OCI-LY7 (cell line): ENCODE measurements at regions not wholly inside any gene's neighbourhood (a gene's known extent, or its start where the extent isn't known, plus 50 kb on each side); places are given as distances from the start of the nearest gene placed in this dataset.

Source experiments
- BruUV-seq: library from RNA; stranded (reverse); fragments of 400-500 nt; replicated peaks from 2 replicates; lab custom pipeline; 2021; lab: Mats Ljungman, UMichigan
- CTCF ChIA-PET: fragments of 300-600 bp; sonication (Branson Sonifier 250); formaldehyde crosslinking; loops from one replicate; lab custom pipeline; 2022; ENCODE audit warnings: antibody characterized with exemption; ENCODE audit not compliant: unreplicated experiment; lab: Charles Lee
- POLR2A ChIA-PET: fragments of 300-600 bp; sonication (Branson Sonifier 250); formaldehyde crosslinking; loops from one replicate; lab custom pipeline; 2022; ENCODE audit warnings: antibody characterized with exemption; lab: Charles Lee
- DNase-seq: peaks from one replicate; pipeline ENCODE4 v3.0.0-alpha.2; 2015; ENCODE audit warnings: low spot score
- H2AFZ ChIP-seq: fragments of 200-600 bp; sonication (generic), shearing (Covaris generic); 2 replicates; pipeline ENCODE4 v1.6.1; 2014; ENCODE audit warnings: mild to moderate bottlenecking, antibody characterized with exemption, low read length, moderate library complexity
- H3K27ac ChIP-seq: fragments of 200-600 bp; sonication (generic); 2 replicates; pipeline ENCODE4 v1.5.1; 2014; ENCODE audit warnings: mixed run types, low read depth, mild to moderate bottlenecking, moderate library complexity, low read length, inconsistent platforms; ENCODE audit not compliant: poor library complexity, severe bottlenecking
- H3K36me3 ChIP-seq: fragments of 200-600 bp; sonication (generic); 2 replicates; pipeline ENCODE4 v1.6.1; 2014; ENCODE audit warnings: mild to moderate bottlenecking, antibody characterized with exemption, low read length, moderate library complexity, mixed read lengths; ENCODE audit not compliant: insufficient read depth
- H3K4me1 ChIP-seq: fragments of 200-600 bp; sonication (generic); 2 replicates; pipeline ENCODE4 v1.5.1; 2014; ENCODE audit warnings: mild to moderate bottlenecking, low read length; ENCODE audit not compliant: insufficient read depth, poor library complexity, severe bottlenecking
- H3K4me2 ChIP-seq: fragments of 200-600 bp; sonication (generic); 2 replicates; pipeline ENCODE4 v1.6.1; 2014; ENCODE audit warnings: mild to moderate bottlenecking, low read length
- H3K4me3 ChIP-seq: fragments of 200-600 bp; sonication (generic); 2 replicates; pipeline ENCODE4 v1.5.1; 2014; ENCODE audit warnings: mild to moderate bottlenecking, low read depth, low read length; ENCODE audit not compliant: poor library complexity, severe bottlenecking
- H3K79me2 ChIP-seq: fragments of 200-600 bp; sonication (generic); 2 replicates; pipeline ENCODE4 v1.6.1; 2016; ENCODE audit warnings: low read depth, mild to moderate bottlenecking, low read length, moderate library complexity, mixed read lengths; ENCODE audit not compliant: insufficient read depth
- H3K9me2 ChIP-seq: fragments of 200-600 bp; sonication (generic); 2 replicates; pipeline ENCODE4 v1.6.1; 2016; ENCODE audit warnings: mild to moderate bottlenecking, low read length, mixed read lengths; ENCODE audit not compliant: insufficient read depth
- H3K9me3 ChIP-seq: fragments of 200-600 bp; sonication (generic); 2 replicates; pipeline ENCODE4 v1.6.1; 2014; ENCODE audit warnings: mild to moderate bottlenecking, mixed run types, low read length, mixed read lengths
- H4K20me1 ChIP-seq: fragments of 200-600 bp; sonication (generic); 2 replicates; pipeline ENCODE4 v1.6.1; 2014; ENCODE audit warnings: mild to moderate bottlenecking, antibody characterized with exemption, low read length, moderate library complexity, mixed read lengths; ENCODE audit not compliant: insufficient read depth
- EZH2phosphoT487 ChIP-seq: fragments of 200-600 bp; sonication (generic); IDR thresholded peaks from 2 replicates; pipeline ENCODE4 v1.6.1; 2018; ENCODE audit warnings: low read depth, borderline replicate concordance, mild to moderate bottlenecking, mixed run types, antibody characterized with exemption, low read length, moderate library complexity, mixed read lengths
- intact Hi-C: fragments of 100-400 bp; cut with micrococcal nuclease; formaldehyde crosslinking; loops from one replicate; pipeline ENCODE4 v1.10.0; 2022; ENCODE audit not compliant: unreplicated experiment
- TF ChIP-seq, protein P1 (sequence below): fragments of 200-600 bp; sonication (generic); conservative IDR thresholded peaks from 2 replicates; pipeline ENCODE4 v1.5.1; 2014; ENCODE audit warnings: mild to moderate bottlenecking, antibody characterized with exemption, low read length, moderate library complexity, mixed read lengths

DNA sequence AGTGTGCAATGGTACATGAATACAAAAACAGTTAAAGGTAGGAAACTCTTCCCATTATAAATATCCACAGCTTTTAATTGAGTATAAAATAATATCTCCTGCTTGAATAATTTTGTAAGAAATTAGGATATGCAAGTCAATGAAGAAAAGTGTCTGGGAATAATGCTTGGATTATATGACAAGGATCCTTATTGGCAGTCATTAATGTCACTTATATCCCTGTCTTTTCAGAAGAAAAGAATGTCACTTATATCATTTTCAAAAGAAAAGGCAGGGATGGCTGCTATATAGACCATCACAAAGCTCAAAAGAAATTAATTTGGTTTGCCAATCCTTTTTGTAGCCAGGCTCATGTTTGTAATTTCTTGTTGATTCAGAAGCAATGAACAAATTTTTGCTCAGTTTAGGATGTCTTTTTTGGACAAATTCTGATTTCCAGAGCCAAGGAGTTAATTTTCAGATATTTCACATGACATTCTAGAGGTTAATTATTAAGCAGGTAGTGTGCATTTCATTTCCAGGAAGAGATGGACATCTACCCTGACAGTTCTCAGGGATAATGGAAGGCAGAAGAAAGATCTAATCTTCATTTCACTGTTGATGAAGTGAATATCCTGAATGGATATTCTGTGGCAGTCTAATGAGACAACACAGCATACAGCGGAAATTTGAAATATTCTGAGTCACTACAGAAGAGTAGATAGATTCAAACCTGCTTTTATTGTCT, 299.8 kb downstream of the RPS29 start:
- POLR2A ChIA-PET = interaction anchor here (0.6 to 2.2 kb wide), 4 partner anchors 10 to 33 kb away, joined by 3 to 9 read pairs (median 6); no protein-coding TSS in a partner anchor
- no peak overlapping the region for H3K4me3 ChIP-seq
- H3K9me3 ChIP-seq = no peaks in the 10 kb centered on the region
- H4K20me1 ChIP-seq = no peaks in the 10 kb centered on the region
- CTCF ChIA-PET = no interaction called here
- no peaks in the 10 kb centered on the region for H3K9me2 ChIP-seq
- H3K79me2 ChIP-seq = no peaks in the 10 kb centered on the region
- no peak for DNase-seq
- no peaks in the 10 kb centered on the region for H3K4me1 ChIP-seq
- no peak overlapping the region for H3K27ac ChIP-seq
- H3K36me3 ChIP-seq = no peaks in the 10 kb centered on the region
- H3K4me2 ChIP-seq = no peak overlapping the region
- H2AFZ ChIP-seq = no peak overlapping the region
- intact Hi-C loops = no loop called here
- TF ChIP-seq, protein P1, sequence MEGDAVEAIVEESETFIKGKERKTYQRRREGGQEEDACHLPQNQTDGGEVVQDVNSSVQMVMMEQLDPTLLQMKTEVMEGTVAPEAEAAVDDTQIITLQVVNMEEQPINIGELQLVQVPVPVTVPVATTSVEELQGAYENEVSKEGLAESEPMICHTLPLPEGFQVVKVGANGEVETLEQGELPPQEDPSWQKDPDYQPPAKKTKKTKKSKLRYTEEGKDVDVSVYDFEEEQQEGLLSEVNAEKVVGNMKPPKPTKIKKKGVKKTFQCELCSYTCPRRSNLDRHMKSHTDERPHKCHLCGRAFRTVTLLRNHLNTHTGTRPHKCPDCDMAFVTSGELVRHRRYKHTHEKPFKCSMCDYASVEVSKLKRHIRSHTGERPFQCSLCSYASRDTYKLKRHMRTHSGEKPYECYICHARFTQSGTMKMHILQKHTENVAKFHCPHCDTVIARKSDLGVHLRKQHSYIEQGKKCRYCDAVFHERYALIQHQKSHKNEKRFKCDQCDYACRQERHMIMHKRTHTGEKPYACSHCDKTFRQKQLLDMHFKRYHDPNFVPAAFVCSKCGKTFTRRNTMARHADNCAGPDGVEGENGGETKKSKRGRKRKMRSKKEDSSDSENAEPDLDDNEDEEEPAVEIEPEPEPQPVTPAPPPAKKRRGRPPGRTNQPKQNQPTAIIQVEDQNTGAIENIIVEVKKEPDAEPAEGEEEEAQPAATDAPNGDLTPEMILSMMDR = no peak
- no peak for TF ChIP-seq EZH2phosphoT487
- BruUV-seq = no TSS peak

DNA sequence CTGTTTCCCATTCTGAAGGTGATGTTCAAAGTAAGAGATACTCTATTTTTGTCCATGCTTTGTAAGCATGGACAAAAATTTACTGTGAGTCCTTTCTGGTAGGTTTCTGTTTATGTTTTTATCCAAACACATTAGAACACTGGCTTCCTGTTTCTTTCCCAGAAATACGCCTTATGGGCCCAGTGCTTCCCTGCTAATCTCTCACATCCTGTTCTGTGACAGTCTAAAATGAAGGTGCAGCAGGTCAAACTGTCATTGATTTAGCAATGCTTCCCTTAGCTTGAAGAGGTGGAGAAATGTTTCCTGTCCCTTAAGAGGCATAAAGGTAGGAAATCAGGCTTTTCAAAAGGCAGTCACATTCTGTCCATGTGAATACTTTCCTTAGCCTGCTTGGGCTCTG, 305.6 kb downstream of the RPS29 start:
- DNase-seq = no peak
- CTCF ChIA-PET = no interaction called here

DNA sequence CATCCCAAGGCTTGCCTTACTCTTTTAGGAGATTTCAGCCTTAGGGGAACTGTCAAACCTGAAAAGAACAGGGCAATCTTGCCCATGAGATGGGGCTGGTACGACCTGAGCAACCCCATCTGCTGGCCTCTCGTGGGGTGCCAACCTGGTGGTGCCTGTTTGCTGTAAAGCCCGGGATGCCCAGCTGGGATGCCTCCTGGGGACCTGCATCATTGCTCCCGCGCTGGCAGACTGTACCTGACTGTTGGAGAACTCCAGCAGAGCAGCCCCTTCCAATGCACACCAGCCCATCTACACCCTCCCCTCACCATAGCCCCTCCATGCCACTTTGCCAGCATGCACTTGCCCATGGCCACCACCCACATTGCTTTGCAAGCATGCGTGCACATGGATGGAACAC, 335.7 kb downstream of the RPS29 start:
- CTCF ChIA-PET = no interaction called here
- no TSS peak for BruUV-seq
- Histone ChIP-seq H3K4me3 (no peak overlapping the region), H3K4me1 (no peaks in the 10 kb centered on the region), H3K36me3 (no peaks in the 10 kb centered on the region), H3K27ac (no peak overlapping the region), H3K4me2 (no peak overlapping the region), H3K79me2 (no peaks in the 10 kb centered on the region), H4K20me1 (no peaks in the 10 kb centered on the region), H3K9me3 (no peaks in the 10 kb centered on the region), H2AFZ (no peak overlapping the region), H3K9me2 (no peaks in the 10 kb centered on the region)
- TF ChIP-seq, protein P1 = no peak
- no peak for TF ChIP-seq EZH2phosphoT487
- no peak for DNase-seq
- intact Hi-C loops = no loop called here
- POLR2A ChIA-PET = no interaction called here

More for the DNA sequence above, 305.6 kb downstream of the RPS29 start:
- Histone ChIP-seq H3K36me3 (no peaks in the 10 kb centered on the region), H3K79me2 (no peaks in the 10 kb centered on the region), H3K27ac (no peak overlapping the region), H3K9me2 (no peaks in the 10 kb centered on the region), H3K4me3 (no peak overlapping the region), H3K4me1 (no peaks in the 10 kb centered on the region), H3K4me2 (no peak overlapping the region), H3K9me3 (no peaks in the 10 kb centered on the region), H4K20me1 (no peaks in the 10 kb centered on the region), H2AFZ (no peak overlapping the region)
- TF ChIP-seq EZH2phosphoT487 = no peak
- TF ChIP-seq, protein P1 = no peak
- no TSS peak for BruUV-seq
- POLR2A ChIA-PET = no interaction called here
- intact Hi-C loops = no loop called here
